ENCODE measurements at regions not wholly inside any gene's neighbourhood (a gene's known extent, or its start where the extent isn't known, plus 50 kb on each side); places are given as distances from the start of the nearest gene placed in this dataset.

GRCh38 chr9:2486988-2487387, 134.6 kb upstream of the VLDLR start:
- no peak for DNase-seq (ENCODE audit: insufficient read length, low spot score)

GRCh38 chr9:2489838-2490314, 131.7 kb upstream of the VLDLR start:
- no peak for DNase-seq (ENCODE audit: insufficient read length, low spot score)
- no peak for FAIRE-seq

More at GRCh38 chr9:2486988-2487387, 134.6 kb upstream of the VLDLR start:
- no peak for FAIRE-seq

- FAIRE-seq (no peak), DNase-seq (ENCODE audit: insufficient read length, low spot score) (no peak)
Observed at GRCh38 chr9:2492161-2492560, 129.4 kb upstream of the VLDLR start.

GRCh38 chr9:2493109-2493508, 128.5 kb upstream of the VLDLR start:
- DNase-seq (ENCODE audit: insufficient read length, low spot score): no peak
- FAIRE-seq: no peak

- DNase-seq (ENCODE audit: insufficient read length, low spot score) (no peak), FAIRE-seq (no peak)
Observed at GRCh38 chr9:2493529-2493928, 128.1 kb upstream of the VLDLR start.

GRCh38 chr9:2494562-2494961, 127.0 kb upstream of the VLDLR start:
- DNase-seq (ENCODE audit: insufficient read length, low spot score) (peak; percentile 37), FAIRE-seq (no peak)

GRCh38 chr9:2495221-2496005, 126.2 kb upstream of the VLDLR start:
- FAIRE-seq (no peak), DNase-seq (ENCODE audit: insufficient read length, low spot score) (no peak)

- DNase-seq (ENCODE audit: insufficient read length, low spot score) (no peak), FAIRE-seq (no peak)
Observed at GRCh38 chr9:2496169-2496568, 125.4 kb upstream of the VLDLR start.

- FAIRE-seq: no peak
- no peak for DNase-seq (ENCODE audit: insufficient read length, low spot score)
Observed at GRCh38 chr9:2496934-2497333, 124.7 kb upstream of the VLDLR start.

- DNase-seq (ENCODE audit: insufficient read length, low spot score) (no peak), FAIRE-seq (no peak)
Observed at GRCh38 chr9:2497666-2498400, 123.8 kb upstream of the VLDLR start.

- no peak for FAIRE-seq
- no peak for DNase-seq (ENCODE audit: insufficient read length, low spot score)
Observed at GRCh38 chr9:2502210-2502609, 119.4 kb upstream of the VLDLR start.

- no peak for DNase-seq (ENCODE audit: insufficient read length, low spot score)
- FAIRE-seq: no peak
Observed at GRCh38 chr9:2502760-2503159, 118.8 kb upstream of the VLDLR start.

- no peak for FAIRE-seq
Observed at GRCh38 chr9:2506321-2506720, 115.3 kb upstream of the VLDLR start.

GRCh38 chr9:2523591-2523990, 98.0 kb upstream of the VLDLR start:
- no peak for DNase-seq (ENCODE audit: insufficient read length, low spot score)
- no peak for FAIRE-seq

More at GRCh38 chr9:2506321-2506720, 115.3 kb upstream of the VLDLR start:
- no peak for DNase-seq (ENCODE audit: insufficient read length, low spot score)

- no peak for FAIRE-seq
- DNase-seq (ENCODE audit: insufficient read length, low spot score): no peak
Observed at GRCh38 chr9:2524601-2525000, 97.0 kb upstream of the VLDLR start.

GRCh38 chr9:2525147-2525546, 96.4 kb upstream of the VLDLR start:
- FAIRE-seq (no peak), DNase-seq (ENCODE audit: insufficient read length, low spot score) (no peak)

GRCh38 chr9:2526071-2526828, 95.3 kb upstream of the VLDLR start:
- DNase-seq (ENCODE audit: insufficient read length, low spot score) (no peak), FAIRE-seq (no peak)

GRCh38 chr9:2531481-2531880, 90.1 kb upstream of the VLDLR start:
- no peak for FAIRE-seq

GRCh38 chr9:2536511-2536910, 85.1 kb upstream of the VLDLR start:
- no peak for FAIRE-seq

More at GRCh38 chr9:2531481-2531880, 90.1 kb upstream of the VLDLR start:
- DNase-seq (ENCODE audit: insufficient read length, low spot score): no peak

GRCh38 chr9:2545881-2546490, 75.6 kb upstream of the VLDLR start:
- FAIRE-seq: no peak
- DNase-seq (ENCODE audit: insufficient read length, low spot score): no peak

More at GRCh38 chr9:2536511-2536910, 85.1 kb upstream of the VLDLR start:
- DNase-seq (ENCODE audit: insufficient read length, low spot score): no peak

All from HTR-8/SVneo (cell line).